GM12878 (cell line): ENCODE measurements at regions not wholly inside any gene's neighbourhood (a gene's known extent, or its start where the extent isn't known, plus 50 kb on each side); places are given as distances from the start of the nearest gene placed in this dataset.

Experiments
- CBFB ChIP-seq: IDR thresholded peaks from 2 replicates; pipeline ENCODE4 v1.6.1; 2016; ENCODE audit warnings: antibody characterized with exemption, low read depth
- CBX3 ChIP-seq: fragments of 200-600 bp; sonication (generic); IDR thresholded peaks from 2 replicates; pipeline ENCODE4 v1.6.1; 2016; ENCODE audit warnings: low read depth, borderline replicate concordance
- EP300 ChIP-seq, 2 experiments: fragments of 150-350 bp in 1 of 2; IDR thresholded peaks; 2 replicates each; pipeline ENCODE4 v1.6.1; 2011 to 2012; ENCODE audit warnings: low read depth in 2 of 2, low read length in 2 of 2, borderline replicate concordance in 1 of 2, improper control_type of control experiment in 1 of 2, inconsistent platforms in 1 of 2; ENCODE audit not compliant: control insufficient read depth in 1 of 2
- ETV6 ChIP-seq, 2 experiments: fragments of 450-650 bp in 1 of 2; IDR thresholded peaks in 1 of 2; conservative IDR thresholded peaks in 1 of 2; 2 replicates each; pipeline ENCODE4 v1.6.1; 2014; ENCODE audit warnings: antibody characterized with exemption in 1 of 2, borderline replicate concordance in 1 of 2, low read depth in 1 of 2, mild to moderate bottlenecking in 1 of 2, moderate library complexity in 1 of 2
- RB1 ChIP-seq: fragments of 450-650 bp; formaldehyde crosslinking; IDR thresholded peaks from 2 replicates; pipeline ENCODE4 v1.6.1; 2017; ENCODE audit warnings: mild to moderate bottlenecking, borderline replicate concordance
- SMAD1 ChIP-seq: fragments of 450-650 bp; IDR thresholded peaks from 2 replicates; pipeline ENCODE4 v1.6.1; 2018; ENCODE audit warnings: mild to moderate bottlenecking, low read depth; ENCODE audit not compliant: partially characterized antibody
- ZNF24 ChIP-seq: fragments of 450-650 bp; IDR thresholded peaks from 2 replicates; pipeline ENCODE4 v1.6.1; 2017; ENCODE audit warnings: antibody characterized with exemption, mild to moderate bottlenecking
- ZNF687 ChIP-seq: fragments of 450-650 bp; IDR thresholded peaks from 2 replicates; pipeline ENCODE4 v1.6.1; 2017; ENCODE audit warnings: mild to moderate bottlenecking, moderate library complexity
- TF ChIP-seq, protein P1 (sequence below), 3 experiments: IDR thresholded peaks in 2 of 3; conservative IDR thresholded peaks in 1 of 3; 2 replicates each; pipeline ENCODE4 v1.5.1; 2011; ENCODE audit warnings: low read depth in 3 of 3, low read length in 3 of 3, mild to moderate bottlenecking in 3 of 3, control low read depth in 2 of 3, moderate library complexity in 2 of 3, inconsistent platforms in 1 of 3, mixed read lengths in 1 of 3; ENCODE audit not compliant: control insufficient read depth in 2 of 3, insufficient read depth in 1 of 3; ENCODE audit errors: extremely low read depth in 1 of 3

- TF ChIP-seq ETV6 (conservative IDR thresholded peaks at IDR 0.05 in 1 of 2, IDR thresholded peaks at IDR 0.05 in 1 of 2; ENCODE audit: borderline replicate concordance in 1 of 2, low read depth in 1 of 2) (no peak), CBX3 (no peak), ZNF687 (no peak), RB1 (no peak), EP300 (IDR thresholded peaks at IDR 0.05; ENCODE audit: borderline replicate concordance in 1 of 2, control insufficient read depth in 1 of 2, low read depth in 2 of 2, low read length in 2 of 2) (no peak), SMAD1 (no peak), ZNF24 (no peak), CBFB (no peak)
- TF ChIP-seq, protein P1, sequence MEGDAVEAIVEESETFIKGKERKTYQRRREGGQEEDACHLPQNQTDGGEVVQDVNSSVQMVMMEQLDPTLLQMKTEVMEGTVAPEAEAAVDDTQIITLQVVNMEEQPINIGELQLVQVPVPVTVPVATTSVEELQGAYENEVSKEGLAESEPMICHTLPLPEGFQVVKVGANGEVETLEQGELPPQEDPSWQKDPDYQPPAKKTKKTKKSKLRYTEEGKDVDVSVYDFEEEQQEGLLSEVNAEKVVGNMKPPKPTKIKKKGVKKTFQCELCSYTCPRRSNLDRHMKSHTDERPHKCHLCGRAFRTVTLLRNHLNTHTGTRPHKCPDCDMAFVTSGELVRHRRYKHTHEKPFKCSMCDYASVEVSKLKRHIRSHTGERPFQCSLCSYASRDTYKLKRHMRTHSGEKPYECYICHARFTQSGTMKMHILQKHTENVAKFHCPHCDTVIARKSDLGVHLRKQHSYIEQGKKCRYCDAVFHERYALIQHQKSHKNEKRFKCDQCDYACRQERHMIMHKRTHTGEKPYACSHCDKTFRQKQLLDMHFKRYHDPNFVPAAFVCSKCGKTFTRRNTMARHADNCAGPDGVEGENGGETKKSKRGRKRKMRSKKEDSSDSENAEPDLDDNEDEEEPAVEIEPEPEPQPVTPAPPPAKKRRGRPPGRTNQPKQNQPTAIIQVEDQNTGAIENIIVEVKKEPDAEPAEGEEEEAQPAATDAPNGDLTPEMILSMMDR (IDR thresholded peaks at IDR 0.05 in 2 of 3, conservative IDR thresholded peaks at IDR 0.05 in 1 of 3; ENCODE audit: control insufficient read depth in 2 of 3, extremely low read depth in 1 of 3, insufficient read depth in 1 of 3, low read depth in 3 of 3, low read length in 3 of 3): no peak
Measured at GRCh38 chr10:25811052-25811685, 122.9 kb upstream of the MYO3A start.
